Left hindlimb (tissue), 1 donor: ENCODE measurements at regions not wholly inside any gene's neighbourhood (a gene's known extent, or its start where the extent isn't known, plus 50 kb on each side); places are given as distances from the start of the nearest gene placed in this dataset.
A peak's percentile ranks its signal among the peaks of the same experiment; 100 is the strongest.

Experiments
- DNase-seq: peaks from one replicate; pipeline ENCODE4 v3.0.0-alpha.2; 2018

GRCh38 chr7:88495881-88496725 lies 189.4 kb upstream of the STEAP4 start:
- no peak for DNase-seq

DNA sequence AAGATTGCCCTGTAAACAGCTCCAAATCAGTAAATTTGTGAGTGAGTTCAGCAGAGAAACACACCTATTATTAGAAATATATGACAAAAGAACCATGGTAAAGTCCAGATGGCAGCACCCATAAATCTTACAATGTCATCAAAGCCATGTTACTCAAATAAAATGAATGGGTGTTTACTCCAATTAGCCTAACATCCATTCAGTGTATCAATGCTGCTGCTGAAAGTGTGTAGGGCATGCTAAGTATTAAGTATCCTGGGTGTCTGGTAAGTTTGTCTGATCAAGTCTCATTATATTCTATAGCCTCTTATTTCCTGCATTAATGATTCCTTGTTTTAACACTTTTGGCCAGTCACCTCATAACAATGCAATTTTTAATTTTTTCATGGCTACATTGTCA lies 185.5 kb upstream of the STEAP4 start:
- DNase-seq = no peak

DNA sequence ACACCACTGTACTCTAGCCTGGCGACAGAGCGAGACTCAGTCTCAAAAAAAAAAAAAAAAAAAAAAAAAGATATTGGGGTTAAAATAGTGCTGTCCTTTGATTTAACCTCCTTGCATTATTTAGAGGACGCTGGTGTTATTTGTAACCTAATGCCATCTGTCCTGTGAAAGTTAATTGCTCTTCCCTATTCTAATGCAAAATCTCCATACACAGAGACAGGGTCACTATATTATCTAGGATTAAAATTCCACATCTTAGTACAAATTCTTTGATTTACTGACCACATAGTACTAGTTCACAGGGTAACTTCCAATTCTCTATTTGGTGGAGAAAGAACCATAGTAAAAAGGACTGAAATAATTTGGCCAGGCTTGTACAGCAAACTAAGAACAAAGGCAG lies 184.2 kb upstream of the STEAP4 start:
- DNase-seq = no peak

- DNase-seq = no peak
These were observed 183.5 kb upstream of the STEAP4 start for GRCh38 chr7:88490161-88490560.

DNA sequence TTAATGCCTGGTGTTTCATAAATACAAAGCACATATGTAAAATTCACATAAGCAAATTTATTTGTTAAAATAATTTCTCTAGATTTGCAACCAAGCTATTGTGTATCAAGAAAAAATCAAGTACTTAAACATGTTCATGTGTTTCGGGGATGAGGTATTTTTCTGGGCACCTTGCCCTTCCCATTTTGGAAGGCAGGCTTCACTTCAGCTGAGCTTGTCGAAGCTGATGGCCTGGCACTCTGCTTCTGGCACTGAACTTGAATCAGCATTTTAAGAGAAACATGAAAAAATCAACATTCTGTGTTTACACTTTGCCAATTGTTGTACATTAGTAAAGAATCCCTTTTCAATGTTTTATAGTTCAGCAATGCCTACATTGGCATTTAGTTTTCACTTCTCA lies 179.1 kb upstream of the STEAP4 start:
- DNase-seq = peak; percentile 46

DNA sequence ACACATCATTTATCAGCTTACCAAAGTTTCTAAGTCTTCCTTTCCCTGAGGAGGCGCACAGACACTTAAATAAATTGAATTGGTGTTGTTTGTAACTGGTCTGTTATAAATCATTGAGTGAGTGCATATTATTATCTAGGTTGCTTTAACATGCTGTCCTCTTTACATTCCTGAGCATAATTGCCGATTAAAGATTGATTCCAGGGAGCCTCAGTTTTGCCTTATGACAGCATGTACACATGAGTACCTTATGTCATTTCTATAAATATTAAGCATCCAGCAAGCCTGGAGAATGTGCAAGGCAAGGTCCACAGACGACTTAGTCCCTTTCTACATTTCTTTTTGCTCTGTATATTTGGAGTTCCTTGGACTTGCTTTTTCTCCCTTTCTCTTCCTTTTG lies 177.9 kb upstream of the STEAP4 start:
- no peak for DNase-seq

DNA sequence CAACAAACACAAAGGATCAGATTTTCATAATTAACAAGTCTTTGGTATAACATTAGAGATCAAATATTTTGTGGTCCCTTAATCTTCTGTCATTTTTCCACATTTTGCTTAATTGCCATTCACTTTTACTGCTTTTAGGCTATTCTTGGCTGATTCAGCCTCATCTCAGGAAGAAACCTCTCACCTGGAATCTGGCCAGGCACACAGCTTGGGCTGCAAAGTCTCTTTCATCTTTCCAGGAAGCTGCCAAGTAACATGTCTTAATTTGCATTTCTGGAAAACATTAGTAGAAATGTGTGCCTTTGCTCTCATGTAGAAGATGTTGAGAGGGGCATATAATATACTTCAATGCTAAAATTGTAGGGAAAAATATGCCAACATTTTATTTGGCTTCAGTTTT lies 174.2 kb upstream of the STEAP4 start:
- DNase-seq = peak; percentile 36

DNA sequence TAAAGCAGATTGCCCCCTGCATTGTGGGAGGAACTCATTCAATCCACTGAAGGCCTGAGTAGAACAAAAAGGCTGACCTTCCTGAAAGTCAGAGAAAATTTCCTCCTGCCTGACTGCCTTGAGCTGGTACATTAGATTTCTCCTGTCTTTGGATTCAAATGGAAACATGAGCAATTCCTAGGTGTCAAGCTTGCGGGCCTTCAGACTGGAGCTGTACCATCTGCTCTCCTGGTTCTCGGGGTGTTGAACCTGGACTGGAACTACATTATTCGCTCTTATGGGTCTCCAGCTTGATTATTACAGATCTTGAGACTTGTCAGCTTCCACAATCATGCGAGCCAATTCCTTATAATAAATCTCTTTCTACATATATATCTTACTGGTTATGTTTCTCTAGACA lies 173.6 kb upstream of the STEAP4 start:
- no peak for DNase-seq

GRCh38 chr7:88477976-88478375 lies 171.3 kb upstream of the STEAP4 start:
- peak; percentile 30 for DNase-seq

- DNase-seq = no peak
These were observed 158.9 kb upstream of the STEAP4 start for GRCh38 chr7:88465600-88465999.

- DNase-seq = no peak
These were observed 156.1 kb upstream of the STEAP4 start for GRCh38 chr7:88462799-88463198.

- no peak for DNase-seq
These were observed 154.0 kb upstream of the STEAP4 start for GRCh38 chr7:88460650-88461049.

- no peak for DNase-seq
These were observed 152.3 kb upstream of the STEAP4 start for GRCh38 chr7:88458946-88459345.

GRCh38 chr7:88458279-88458678 lies 151.6 kb upstream of the STEAP4 start:
- no peak for DNase-seq

DNA sequence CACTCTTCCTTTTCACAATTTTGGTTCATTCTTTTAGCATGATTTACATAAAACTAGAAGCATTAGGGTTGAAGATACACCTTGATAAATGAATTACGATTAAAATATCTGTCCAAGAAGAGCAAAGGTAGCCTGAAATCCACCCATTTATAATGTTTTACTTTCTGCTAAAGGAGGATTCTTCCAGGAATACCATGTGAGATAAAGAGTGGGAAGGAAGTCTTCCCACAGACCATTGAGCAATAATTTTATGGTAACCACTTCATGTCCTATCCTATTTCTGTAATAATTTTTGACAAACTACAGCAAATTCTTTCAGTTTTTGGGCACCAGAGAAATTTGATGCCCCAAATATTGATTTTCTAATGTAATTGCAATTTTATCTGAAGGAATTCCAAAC lies 150.6 kb upstream of the STEAP4 start:
- no peak for DNase-seq

GRCh38 chr7:88456490-88456889 lies 149.8 kb upstream of the STEAP4 start:
- DNase-seq = no peak

GRCh38 chr7:88455696-88456095 lies 149.0 kb upstream of the STEAP4 start:
- DNase-seq = no peak

- DNase-seq = no peak
These were observed 146.0 kb upstream of the STEAP4 start for GRCh38 chr7:88452646-88453045.

- no peak for DNase-seq
These were observed 144.2 kb upstream of the STEAP4 start for GRCh38 chr7:88450874-88451273.

- DNase-seq = no peak
These were observed 142.7 kb upstream of the STEAP4 start for GRCh38 chr7:88449410-88449809.

GRCh38 chr7:88442413-88442812 lies 135.7 kb upstream of the STEAP4 start:
- no peak for DNase-seq

GRCh38 chr7:88437132-88437531 lies 130.4 kb upstream of the STEAP4 start:
- no peak for DNase-seq

GRCh38 chr7:88432301-88432700 lies 125.6 kb upstream of the STEAP4 start:
- no peak for DNase-seq

GRCh38 chr7:88431882-88432281 lies 125.2 kb upstream of the STEAP4 start:
- no peak for DNase-seq

GRCh38 chr7:88429382-88429781 lies 122.7 kb upstream of the STEAP4 start:
- DNase-seq = no peak
